ENCODE measurements at regions not wholly inside any gene's neighbourhood (a gene's known extent, or its start where the extent isn't known, plus 50 kb on each side); places are given as distances from the start of the nearest gene placed in this dataset.

DNA sequence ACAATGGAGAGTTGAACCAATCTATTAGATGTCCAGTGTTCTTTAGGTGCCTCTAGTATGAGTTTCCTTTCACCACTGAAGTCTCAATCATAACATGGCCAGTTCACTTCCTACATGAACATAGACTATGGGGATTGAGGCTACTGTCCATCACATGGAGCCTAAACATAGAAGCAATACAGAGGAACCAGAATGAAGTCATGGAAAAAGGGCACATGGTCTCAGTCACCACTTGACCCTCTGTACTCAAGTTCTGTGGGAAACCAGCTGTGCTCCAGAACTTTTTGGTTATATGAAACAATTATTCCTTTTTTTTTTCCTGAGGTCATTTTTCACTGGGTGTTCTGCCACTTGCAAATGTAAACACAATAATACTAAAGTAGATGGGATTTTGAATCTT lies 762.5 kb downstream of the CBLN4 start:
- no peak for DNase-seq

- no peak for DNase-seq
Measured at GRCh38 chr20:55239269-55239668, 763.9 kb downstream of the DOK5 start.

DNA sequence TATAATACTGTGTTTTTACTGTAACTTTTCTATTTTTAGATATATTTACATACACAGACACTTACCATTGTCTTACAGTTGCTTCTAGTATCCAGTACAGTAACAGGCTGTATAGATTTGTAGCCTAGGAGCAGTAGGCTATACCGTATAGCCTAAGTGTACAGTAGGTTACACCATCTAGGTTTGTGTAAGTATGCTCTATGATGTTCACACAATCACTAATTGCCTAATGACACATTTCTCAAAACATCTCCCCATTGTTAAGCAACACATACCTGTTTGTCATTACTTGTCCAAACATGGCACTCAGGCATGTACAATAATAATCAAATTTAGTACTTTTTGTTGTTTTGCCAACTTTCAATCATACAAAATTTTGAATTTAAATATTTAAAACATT lies 757.3 kb downstream of the DOK5 start:
- DNase-seq = no peak

GRCh38 chr20:55229451-55229850 lies 754.1 kb downstream of the DOK5 start:
- no peak for DNase-seq

DNA sequence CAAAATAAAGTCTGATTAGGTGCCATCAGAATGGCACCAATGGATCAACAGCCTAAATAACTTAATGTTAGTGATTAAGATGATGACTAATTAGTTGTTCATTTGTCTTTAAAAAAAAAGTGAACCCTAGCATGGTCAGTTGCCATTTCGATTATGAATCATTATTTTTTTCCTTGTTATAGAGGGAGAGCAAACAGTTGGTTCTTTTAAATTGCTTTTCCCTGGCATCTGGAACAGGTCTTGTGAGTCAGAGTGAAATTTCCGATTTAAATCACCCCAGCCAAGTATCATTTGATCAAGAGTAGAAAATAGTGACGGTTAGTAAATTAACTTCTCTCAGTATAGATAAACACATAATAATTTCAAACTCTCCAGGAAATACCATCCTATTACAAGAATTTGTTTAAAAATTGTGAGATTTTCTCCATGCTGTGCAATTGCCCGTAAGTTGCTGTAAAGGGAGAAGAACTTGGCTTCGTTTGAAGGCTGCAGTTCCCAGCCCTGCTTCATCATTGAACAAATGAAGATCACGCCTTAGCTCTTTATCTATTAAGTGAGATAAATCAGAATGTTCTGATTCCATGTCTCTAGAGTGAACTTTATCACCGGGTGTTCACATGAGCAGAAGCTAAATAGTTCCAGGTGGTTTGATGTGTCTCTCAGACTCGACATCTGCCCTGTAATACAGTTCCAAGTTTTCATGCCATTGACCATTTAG lies 741.3 kb downstream of the DOK5 start:
- DNase-seq = no peak

DNA sequence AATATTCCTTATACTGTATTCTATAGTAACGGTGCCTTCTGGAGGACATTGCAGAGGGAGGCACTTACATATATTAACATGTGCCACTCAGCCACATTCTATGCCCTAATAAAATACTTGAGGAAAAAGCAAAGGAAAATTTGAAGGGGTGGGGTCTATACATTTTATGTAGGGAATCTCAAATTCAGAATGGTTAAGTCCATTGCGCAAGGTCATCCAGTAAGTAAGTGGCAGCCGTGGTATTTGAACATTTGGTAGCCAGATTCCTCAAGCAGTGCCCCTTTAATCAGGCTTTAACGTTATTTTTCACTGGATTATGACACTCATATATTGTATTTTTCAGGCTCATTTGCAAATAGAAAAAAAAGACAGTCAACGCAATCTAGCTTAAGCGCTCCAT lies 738.3 kb downstream of the DOK5 start:
- no peak for DNase-seq

DNA sequence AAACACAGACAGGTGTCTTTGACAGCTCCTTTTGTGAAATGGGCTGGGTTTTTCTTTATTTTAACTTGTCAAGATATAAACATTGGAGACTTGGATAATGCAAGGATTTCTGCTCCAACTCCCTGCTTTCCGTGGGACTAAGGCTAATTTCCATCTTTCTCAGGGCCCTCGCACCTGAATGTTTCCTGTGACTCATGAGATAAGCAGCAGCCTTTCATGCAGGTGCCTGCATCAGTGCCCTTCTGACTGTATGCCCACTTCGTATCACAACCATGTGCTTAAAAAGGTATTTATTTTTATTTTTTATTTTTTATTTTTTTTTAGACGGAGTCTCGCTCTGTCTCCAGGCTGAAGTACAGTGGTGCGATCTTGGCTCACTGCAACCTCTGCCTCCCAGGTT lies 736.1 kb downstream of the DOK5 start:
- no peak for DNase-seq

GRCh38 chr20:55205665-55206064 lies 730.3 kb downstream of the DOK5 start:
- DNase-seq = no peak

DNA sequence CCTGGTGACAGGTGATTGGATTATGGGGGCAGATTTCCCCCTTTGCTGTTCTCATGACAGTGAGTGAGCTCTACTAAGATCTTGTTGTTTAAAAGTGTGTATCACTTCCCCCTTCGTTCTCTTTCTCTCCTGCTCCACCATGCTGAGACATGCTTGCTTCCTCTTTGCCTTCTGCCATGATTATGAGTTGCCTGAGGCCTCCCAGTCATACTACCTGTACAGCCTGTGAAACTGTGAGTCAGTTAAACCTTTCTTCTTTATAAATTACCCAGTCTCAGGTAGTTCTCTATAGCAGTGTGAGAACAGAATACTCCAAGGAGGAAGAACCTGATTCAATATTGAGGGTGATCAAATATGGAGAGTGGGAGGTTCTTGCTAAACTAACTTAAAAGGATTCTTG lies 724.9 kb downstream of the DOK5 start:
- DNase-seq = no peak

GRCh38 chr20:55194947-55195346 lies 719.6 kb downstream of the DOK5 start:
- no peak for DNase-seq

DNA sequence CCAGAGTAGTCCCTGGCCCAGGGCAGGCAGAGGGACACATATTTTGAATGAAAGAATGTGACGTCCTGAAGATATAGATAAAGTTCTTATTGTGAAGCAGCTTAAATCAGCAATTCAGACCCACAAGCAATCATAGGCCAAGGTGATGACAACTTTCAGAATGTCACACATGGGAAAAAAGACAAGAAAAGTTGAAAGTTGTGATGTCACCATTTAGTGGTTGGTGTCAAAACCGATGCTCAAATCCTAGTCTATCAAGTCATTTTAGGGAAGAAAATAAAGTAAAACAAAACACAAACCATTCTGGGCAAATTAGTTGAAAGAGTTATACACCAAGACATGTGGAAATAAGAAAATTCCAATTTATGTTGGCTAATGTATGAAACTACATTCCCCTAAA lies 710.8 kb downstream of the DOK5 start:
- no peak for DNase-seq

GRCh38 chr20:55175081-55175480 lies 699.7 kb downstream of the DOK5 start:
- no peak for DNase-seq

GRCh38 chr20:55174635-55175034 lies 699.2 kb downstream of the DOK5 start:
- no peak for DNase-seq

- no peak for DNase-seq
Measured at GRCh38 chr20:55174172-55174571, 698.8 kb downstream of the DOK5 start.

DNA sequence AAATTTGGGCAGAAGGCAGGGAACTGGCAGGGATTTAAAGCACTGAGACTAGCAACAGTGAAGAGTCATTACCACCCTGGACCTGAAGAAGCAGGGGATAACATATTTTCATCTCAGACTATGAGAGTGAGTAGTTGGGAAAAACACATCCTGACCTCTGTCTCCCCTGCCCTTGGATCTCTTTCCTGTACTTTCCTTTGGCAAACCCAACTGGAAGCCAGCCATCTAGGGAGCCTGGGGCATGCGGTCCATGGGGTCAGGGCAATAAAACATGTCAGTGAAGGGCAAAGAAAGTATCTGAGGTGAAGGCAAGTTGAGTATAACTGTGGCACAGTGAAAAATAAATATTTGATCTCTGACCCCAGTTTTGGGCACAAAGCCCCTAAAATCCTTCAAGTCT lies 698.2 kb downstream of the DOK5 start:
- DNase-seq = no peak

- no peak for DNase-seq
Measured at GRCh38 chr20:55172310-55173002, 697.1 kb downstream of the DOK5 start.

DNA sequence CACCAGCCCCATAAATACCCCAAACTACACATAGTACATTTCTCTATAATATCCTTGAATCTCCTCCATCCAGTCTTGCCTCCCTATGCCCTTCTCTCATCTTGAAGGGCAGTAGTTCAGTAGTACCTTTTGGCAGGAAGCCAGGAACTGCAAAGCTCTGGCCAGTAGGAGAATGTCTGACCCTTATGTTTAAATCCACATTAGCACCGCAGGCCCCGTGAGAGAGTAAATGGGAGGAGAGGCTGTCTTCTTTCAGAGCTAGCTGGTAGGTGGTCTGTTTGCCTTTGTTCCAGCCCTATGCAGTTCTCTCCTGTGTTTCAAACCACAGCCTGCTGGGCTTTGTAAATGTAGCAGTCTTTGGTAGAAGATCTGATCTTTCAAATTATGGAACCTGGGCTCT lies 690.7 kb downstream of the DOK5 start:
- no peak for DNase-seq

DNA sequence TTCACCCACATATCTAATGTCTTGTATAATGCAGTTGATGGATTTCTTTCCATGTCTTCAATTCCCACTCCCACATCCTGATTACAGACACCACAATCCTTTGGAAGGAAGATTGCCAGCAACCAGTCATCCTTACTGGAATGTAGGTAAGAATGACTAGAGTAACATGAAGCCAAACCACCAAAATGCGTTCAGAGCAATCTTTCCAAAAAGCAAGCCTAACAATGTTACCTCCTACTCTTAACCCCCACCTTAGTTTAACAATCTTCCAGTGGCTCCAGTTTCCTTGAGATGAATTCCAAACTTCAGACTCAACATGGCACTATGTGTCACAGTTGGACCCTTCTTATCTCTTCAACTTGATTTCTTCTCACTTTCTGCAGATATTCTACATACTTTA lies 685.6 kb downstream of the DOK5 start:
- no peak for DNase-seq

GRCh38 chr20:55160037-55160436 lies 684.6 kb downstream of the DOK5 start:
- no peak for DNase-seq

DNA sequence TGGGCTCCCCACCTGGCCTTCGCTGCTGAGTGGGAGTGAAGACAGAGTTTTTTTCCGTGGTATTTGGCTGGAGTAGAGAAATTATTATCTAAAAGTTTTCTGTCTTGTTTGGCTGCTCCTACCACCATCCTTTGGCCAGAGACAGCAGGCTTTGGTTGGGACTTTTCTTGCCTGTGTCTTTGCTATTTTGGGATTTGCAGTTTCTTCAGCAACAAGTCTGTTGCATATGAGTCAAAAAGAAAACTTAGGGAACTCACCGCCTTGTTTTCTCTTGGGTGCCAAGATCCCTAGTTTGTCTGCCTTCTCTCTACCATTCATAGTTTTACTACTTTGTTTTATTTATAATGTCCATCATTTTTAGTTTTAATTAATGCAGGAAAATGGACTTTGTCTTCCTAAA lies 683.8 kb downstream of the DOK5 start:
- no peak for DNase-seq

- DNase-seq = no peak
Measured at GRCh38 chr20:55158446-55158845, 683.1 kb downstream of the DOK5 start.

GRCh38 chr20:55155360-55155759 lies 680.0 kb downstream of the DOK5 start:
- no peak for DNase-seq

DNA sequence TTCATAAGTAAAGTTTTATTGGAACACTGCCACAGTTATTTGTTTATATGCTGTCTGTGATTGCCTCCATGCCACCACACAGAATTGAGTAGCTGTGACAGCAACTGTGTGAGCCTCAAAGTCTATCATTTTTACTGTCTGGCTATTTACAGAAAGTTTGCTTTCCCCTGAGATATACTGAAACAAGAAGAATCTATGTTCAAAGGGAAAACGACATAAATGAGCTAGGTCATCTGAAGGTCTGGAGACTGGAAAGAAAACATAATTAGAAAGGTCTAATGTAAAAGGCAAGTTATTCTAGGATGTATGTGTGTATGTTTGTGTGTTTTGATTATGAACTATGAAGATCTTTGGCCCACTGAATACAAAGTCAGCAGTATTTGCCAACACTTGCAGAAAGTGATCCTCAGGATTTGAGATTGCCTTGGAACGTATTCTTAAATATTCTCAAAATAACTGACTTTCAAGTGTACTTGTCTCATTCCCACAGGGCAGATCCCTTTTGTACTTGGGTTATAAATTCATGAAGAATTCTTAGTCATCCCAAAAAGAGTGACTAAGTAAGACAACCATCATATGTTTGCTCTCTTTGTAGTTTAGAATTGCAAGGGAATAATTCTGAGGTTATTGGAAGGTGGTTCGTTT lies 677.7 kb downstream of the DOK5 start:
- no peak for DNase-seq

GRCh38 chr20:55151171-55151570 lies 675.8 kb downstream of the DOK5 start:
- no peak for DNase-seq
